ENCODE measurements at regions not wholly inside any gene's neighbourhood (a gene's known extent, or its start where the extent isn't known, plus 50 kb on each side); places are given as distances from the start of the nearest gene placed in this dataset.

DNA sequence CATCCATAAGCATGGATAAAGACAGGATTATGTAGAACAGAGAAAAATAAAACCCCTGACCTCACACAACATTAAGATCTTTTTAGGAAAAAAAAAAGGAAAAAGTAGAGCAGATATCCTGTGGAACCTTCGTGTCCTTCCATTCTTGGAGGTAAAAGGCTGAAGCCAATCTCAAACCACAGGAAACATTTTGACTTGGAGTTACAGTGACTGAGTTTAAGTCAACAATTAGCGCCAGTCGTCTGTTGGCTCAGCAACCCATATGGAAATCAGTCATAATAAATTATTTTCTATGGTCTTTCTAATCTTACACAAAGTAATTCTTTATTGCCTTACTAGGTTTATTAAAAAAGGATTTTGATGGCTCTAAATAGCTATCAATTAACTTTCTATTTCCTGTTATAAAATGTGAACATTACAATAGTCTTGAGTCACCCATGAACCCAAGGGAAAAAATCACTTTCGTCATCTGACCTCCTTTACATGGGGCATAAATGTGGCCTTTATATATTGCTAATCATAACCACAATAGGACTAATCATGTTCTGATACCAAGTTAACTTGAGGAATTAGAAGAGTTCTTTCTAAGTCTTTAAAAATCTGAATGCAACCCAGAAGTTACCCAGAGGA, 592.9 kb downstream of the TFAP2B start:
- DNase-seq (ENCODE audit: low read depth), result no peak

DNA sequence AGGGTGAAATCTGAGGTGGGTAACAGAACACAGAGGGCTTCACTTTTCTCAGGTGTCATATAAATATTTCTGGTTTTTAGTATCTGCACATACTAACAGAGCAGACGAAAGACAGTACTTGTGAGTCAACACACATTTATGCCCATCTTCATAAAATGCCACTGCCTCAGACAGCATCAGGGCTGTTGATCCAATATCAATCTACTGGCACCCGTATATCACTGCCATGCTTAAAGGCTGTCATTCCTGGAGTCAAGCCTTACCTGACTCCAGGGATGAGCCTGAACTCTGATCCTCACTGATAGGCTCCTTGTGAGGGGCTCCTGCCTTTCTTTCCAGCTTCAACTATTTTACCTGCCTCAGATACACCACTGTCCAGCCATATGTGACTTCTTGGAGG, 595.7 kb downstream of the TFAP2B start:
- DNase-seq (ENCODE audit: low read depth), result no peak

DNA sequence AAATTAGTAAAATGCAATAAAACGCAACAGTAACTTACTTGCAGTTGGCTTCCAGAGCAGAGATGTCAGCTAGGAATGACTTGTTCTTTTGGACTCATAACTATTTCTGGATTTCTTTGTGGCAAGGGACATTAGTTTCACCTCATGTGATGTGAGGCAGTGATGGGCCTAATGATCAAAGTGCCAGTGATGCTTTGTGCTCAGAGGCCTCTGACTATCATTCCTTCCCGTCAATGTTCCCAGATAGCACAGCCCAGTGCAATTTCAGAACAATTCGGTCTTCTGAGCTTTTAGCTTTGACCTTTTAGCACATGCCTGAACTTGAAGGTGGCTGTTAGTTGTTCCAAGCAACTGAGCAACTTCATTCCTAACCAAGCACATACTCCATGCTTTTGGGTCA, 596.8 kb downstream of the TFAP2B start:
- no peak for DNase-seq (ENCODE audit: low read depth)

- no peak for DNase-seq (ENCODE audit: low read depth)
These were observed 610.5 kb downstream of the TFAP2B start for GRCh38 chr6:51429017-51429712.

GRCh38 chr6:51430589-51430988, 611.9 kb downstream of the TFAP2B start:
- DNase-seq (ENCODE audit: low read depth), result no peak

DNA sequence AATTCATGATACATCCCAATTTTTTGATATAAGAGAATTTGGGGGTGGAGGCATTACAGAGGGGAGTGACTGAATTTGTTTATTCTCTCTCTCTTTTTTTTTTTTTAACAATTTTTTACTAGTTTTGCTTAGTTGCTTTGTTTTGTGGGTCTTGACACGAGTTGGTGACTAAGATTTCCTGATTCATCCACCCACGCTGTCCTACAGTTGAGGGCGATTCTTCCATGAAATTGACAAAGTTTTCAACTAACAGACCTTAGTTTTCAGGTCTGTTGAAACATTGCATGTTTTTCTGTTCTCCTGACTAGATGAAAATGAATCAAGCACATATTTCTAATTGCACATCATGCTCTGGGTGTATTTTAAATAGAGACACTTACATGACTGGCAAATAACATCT, 613.8 kb downstream of the TFAP2B start:
- DNase-seq (ENCODE audit: low read depth), result no peak

DNA sequence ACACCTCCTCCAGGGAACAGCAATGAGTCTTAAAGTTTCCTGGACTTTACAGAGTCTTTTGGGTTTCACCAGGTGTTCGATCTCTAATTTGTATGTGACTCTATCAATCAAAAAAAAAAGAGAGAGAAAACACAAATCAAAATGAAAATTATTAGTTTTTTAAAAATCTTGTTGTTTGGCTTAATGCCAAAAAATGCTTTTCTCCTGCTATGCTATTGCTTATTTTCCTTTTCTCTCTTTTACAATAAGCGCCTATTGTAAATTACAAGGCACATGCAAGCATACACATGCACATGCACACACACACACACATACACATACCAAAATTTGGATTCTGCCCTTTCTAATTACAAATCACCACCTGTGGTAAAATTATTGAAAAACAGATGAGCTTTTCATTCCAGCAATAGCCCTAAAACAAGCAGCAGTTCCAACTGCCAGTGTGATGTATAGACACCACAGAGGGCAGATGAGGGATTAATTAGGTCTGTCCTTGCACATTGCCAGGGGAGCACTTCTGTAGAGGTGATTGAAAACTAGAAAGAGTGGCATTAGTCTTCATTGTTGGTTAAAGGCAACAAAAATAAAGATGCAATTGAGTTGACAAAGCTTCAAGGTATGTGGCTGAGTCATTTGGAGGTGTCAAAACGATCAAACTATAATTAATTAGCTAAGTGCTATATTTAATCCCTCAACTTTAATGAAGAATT, 631.7 kb downstream of the TFAP2B start:
- no peak for DNase-seq (ENCODE audit: low read depth)

- DNase-seq (ENCODE audit: low read depth), result no peak
These were observed 632.3 kb downstream of the TFAP2B start for GRCh38 chr6:51450958-51451357.

DNA sequence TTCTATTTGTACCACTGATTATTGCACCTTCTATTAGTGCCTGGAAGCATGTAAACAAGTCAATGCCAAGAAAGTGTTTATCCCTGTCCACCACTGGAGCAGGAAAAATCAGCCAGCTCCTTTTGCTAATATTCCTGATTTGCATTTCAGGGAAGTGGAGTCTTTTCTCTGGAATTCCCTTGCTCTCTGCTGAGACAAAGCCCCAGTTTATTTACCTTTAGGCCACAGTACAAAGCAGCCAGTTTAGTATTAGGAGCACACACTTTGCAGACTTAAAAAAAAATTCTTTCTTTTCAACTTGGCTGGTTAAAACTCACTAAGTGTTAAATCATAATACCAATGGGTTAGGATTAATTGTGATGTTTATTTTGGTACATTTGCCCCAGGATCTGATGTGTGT, 631.1 kb downstream of the PKHD1 start:
- no peak for DNase-seq (ENCODE audit: low read depth)

- DNase-seq (ENCODE audit: low read depth), result no peak
These were observed 627.5 kb downstream of the PKHD1 start for GRCh38 chr6:51459958-51460357.

DNA sequence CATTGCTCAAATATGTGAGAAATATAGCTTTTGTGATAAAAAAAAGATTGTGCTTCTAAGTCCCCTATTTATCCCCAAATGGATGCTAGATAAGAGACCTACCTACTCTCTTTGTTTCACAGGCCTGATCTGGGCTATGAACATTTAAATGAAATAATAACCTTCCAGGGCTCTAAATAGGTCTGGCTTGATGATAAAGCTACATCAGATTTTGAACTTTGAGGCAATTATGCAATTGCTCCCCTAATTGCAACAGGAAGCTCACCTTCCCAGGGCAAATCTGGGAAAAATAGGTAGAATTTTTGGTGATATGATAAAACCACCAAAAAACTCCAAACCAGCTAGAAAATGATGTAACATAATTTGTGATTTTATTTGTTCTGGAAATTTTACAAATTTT, 624.5 kb downstream of the PKHD1 start:
- DNase-seq (ENCODE audit: low read depth), result no peak

GRCh38 chr6:51463321-51463720, 624.1 kb downstream of the PKHD1 start:
- DNase-seq (ENCODE audit: low read depth), result no peak

GRCh38 chr6:51464956-51465355, 622.5 kb downstream of the PKHD1 start:
- DNase-seq (ENCODE audit: low read depth), result no peak

- DNase-seq (ENCODE audit: low read depth), result no peak
These were observed 621.0 kb downstream of the PKHD1 start for GRCh38 chr6:51466427-51466826.

GRCh38 chr6:51467231-51467952, 620.0 kb downstream of the PKHD1 start:
- DNase-seq (ENCODE audit: low read depth), result no peak

DNA sequence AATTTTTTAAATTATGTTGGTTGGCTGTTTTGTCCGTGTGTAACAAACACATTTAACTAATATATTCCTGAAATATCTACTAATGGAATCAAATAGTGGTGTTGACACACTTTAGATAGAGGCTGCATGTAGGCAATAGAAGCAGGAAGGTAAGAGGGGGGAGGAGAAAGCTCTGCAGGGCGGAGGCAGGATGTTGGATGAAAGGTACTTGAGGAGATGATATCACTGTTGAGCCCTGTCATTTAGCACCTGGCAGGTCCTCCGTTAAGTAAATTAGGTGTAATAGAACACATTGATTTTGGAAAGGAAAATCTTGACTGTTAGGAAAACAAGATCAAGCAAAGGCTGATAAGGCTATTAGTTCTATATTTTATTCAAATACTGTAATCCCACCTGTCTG, 618.7 kb downstream of the PKHD1 start:
- no peak for DNase-seq (ENCODE audit: low read depth)

GRCh38 chr6:51472745-51473487, 614.5 kb downstream of the PKHD1 start:
- no peak for DNase-seq (ENCODE audit: low read depth)

GRCh38 chr6:51474022-51474975, 613.1 kb downstream of the PKHD1 start:
- no peak for DNase-seq (ENCODE audit: low read depth)

- no peak for DNase-seq (ENCODE audit: low read depth)
These were observed 609.6 kb downstream of the PKHD1 start for GRCh38 chr6:51477711-51478311.

GRCh38 chr6:51479296-51479695, 608.1 kb downstream of the PKHD1 start:
- DNase-seq (ENCODE audit: low read depth), result no peak
